ENCODE measurements at regions not wholly inside any gene's neighbourhood (a gene's known extent, or its start where the extent isn't known, plus 50 kb on each side); places are given as distances from the start of the nearest gene placed in this dataset.

DNA sequence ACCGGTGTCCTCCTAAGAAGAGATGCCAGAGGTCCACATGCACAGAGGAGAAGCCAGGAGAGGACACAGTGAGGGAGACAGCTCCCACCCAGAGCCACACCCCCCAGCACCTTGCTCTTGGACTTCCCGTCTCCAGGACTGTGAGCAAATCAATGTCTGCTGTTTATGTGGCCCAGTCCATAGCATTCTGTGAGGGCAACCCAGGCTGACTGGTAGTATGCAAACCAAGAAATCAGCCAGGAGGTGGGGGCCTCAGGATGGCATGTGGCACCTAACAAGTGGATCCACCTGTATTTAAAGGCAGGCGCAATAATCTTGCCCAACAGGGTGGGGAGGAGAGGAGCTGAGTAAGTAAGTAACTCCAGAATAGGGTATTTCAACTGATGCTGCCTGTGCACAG lies 136.4 kb downstream of the BRD1 start:
- no peak overlapping the region for H3K27ac ChIP-seq (ENCODE audit: low read length)

GRCh38 chr22:49690454-49690853 lies 137.2 kb downstream of the BRD1 start:
- Histone ChIP-seq H3K4me3 (ENCODE audit: low read depth in 2 of 2, low read length in 2 of 2) (no peak overlapping the region), H3K36me3 (ENCODE audit: control insufficient read depth, insufficient read depth, low read length) (no peaks in the 10 kb centered on the region), H3K27me3 (ENCODE audit: control insufficient read depth, insufficient read depth, low read length) (no peaks in the 10 kb centered on the region; the same call in 1 of the 2 replicates), H3K4me1 (ENCODE audit: control insufficient read depth, insufficient read depth, low read length) (no peaks in the 10 kb centered on the region), H3K27ac (ENCODE audit: low read length) (no peak overlapping the region), H3K9me3 (ENCODE audit: control insufficient read depth, insufficient read depth, low read depth, low read length) (no peaks in the 10 kb centered on the region)
- CTCF ChIA-PET: no interaction called here
- POLR2A ChIA-PET: no interaction called here
- in situ Hi-C loops (cut with HindIII; ENCODE audit: low pct_unique_long_range_greater_than_20kb, low sequenced_read_pairs) (no loop called here), intact Hi-C loops (cut with micrococcal nuclease; ENCODE audit: unreplicated experiment) (no loop called here)
- DNase-seq (ENCODE audit: low read depth, low spot score) (no peak), ATAC-seq (no peak)
- no peak for TF ChIP-seq TCF7L2 (IDR thresholded peaks at IDR 0.05; ENCODE audit: low read depth, low read length)
- TF ChIP-seq POLR2AphosphoS5 (IDR thresholded peaks at IDR 0.05; ENCODE audit: low read depth, low read length): no peak
- TF ChIP-seq REST (IDR thresholded peaks at IDR 0.05; ENCODE audit: insufficient read depth in 1 of 2, low read depth in 2 of 2, low read length in 1 of 2): no peak
- TF ChIP-seq SIN3A (IDR thresholded peaks at IDR 0.05; ENCODE audit: borderline replicate concordance, insufficient read depth, low read depth, low read length): no peak
- TF ChIP-seq CTCF (IDR thresholded peaks at IDR 0.05): no peak
- no TSS peak for BruUV-seq (replicated peaks)

More for the DNA sequence above, 136.4 kb downstream of the BRD1 start:
- in situ Hi-C loops (cut with HindIII; ENCODE audit: low pct_unique_long_range_greater_than_20kb, low sequenced_read_pairs): no loop called here
- ChIA-PET CTCF (no interaction called here), POLR2A (no interaction called here)
- H3K4me1 ChIP-seq (ENCODE audit: control insufficient read depth, insufficient read depth, low read length): no peaks in the 10 kb centered on the region
- no peaks in the 10 kb centered on the region; the same call in 1 of the 2 replicates for H3K27me3 ChIP-seq (ENCODE audit: control insufficient read depth, insufficient read depth, low read length)
- intact Hi-C loops (cut with micrococcal nuclease; ENCODE audit: unreplicated experiment): no loop called here
- no peak for DNase-seq (ENCODE audit: low read depth, low spot score)
- no peak overlapping the region for H3K4me3 ChIP-seq (ENCODE audit: low read depth in 2 of 2, low read length in 2 of 2)
- H3K36me3 ChIP-seq (ENCODE audit: control insufficient read depth, insufficient read depth, low read length): no peaks in the 10 kb centered on the region
- no peak for ATAC-seq
- BruUV-seq (replicated peaks): no TSS peak
- TF ChIP-seq SIN3A (IDR thresholded peaks at IDR 0.05; ENCODE audit: borderline replicate concordance, insufficient read depth, low read depth, low read length) (no peak), TCF7L2 (IDR thresholded peaks at IDR 0.05; ENCODE audit: low read depth, low read length) (no peak), REST (IDR thresholded peaks at IDR 0.05; ENCODE audit: insufficient read depth in 1 of 2, low read depth in 2 of 2, low read length in 1 of 2) (no peak), CTCF (IDR thresholded peaks at IDR 0.05) (no peak)
- H3K9me3 ChIP-seq (ENCODE audit: control insufficient read depth, insufficient read depth, low read depth, low read length): no peaks in the 10 kb centered on the region

All from Panc1 (cell line).